CD4-positive, alpha-beta memory T cell (primary cell): ENCODE measurements at regions not wholly inside any gene's neighbourhood (a gene's known extent, or its start where the extent isn't known, plus 50 kb on each side); places are given as distances from the start of the nearest gene placed in this dataset.

ENCODE experiments used
- CTCF ChIA-PET: fragments of 350-600 bp; sonication (Branson Sonifier 250); formaldehyde crosslinking; loops from one replicate; lab custom pipeline; 2021; ENCODE audit warnings: inconsistent platforms; ENCODE audit not compliant: partially characterized antibody; lab: Charles Lee
- POLR2A ChIA-PET: fragments of 350-600 bp; sonication (Branson Sonifier 250); formaldehyde crosslinking; loops from one replicate; lab custom pipeline; 2021; ENCODE audit not compliant: partially characterized antibody; lab: Charles Lee
- DNase-seq, 5 donors: peaks; one replicate each; pipeline versions ENCODE4 v3.0.0 to v3.0.0-alpha.2; 2020 to 2022; ENCODE audit warnings: mixed read lengths in 1 of 5
- H3K27ac ChIP-seq: one replicate; pipeline ENCODE4 v1.7.0; 2013; ENCODE audit warnings: low read depth, low read length
- H3K27me3 ChIP-seq: 2 replicates; pipeline ENCODE4 v1.7.0; 2013; ENCODE audit warnings: mild to moderate bottlenecking, low read length, moderate library complexity; ENCODE audit not compliant: insufficient read depth
- H3K36me3 ChIP-seq: 2 replicates; pipeline ENCODE4 v1.7.0; 2013; ENCODE audit warnings: mild to moderate bottlenecking, low read length, moderate library complexity; ENCODE audit not compliant: insufficient read depth
- H3K4me1 ChIP-seq: 2 replicates; pipeline ENCODE4 v1.7.0; 2013; ENCODE audit warnings: mild to moderate bottlenecking, low read length, moderate library complexity; ENCODE audit not compliant: insufficient read depth
- H3K4me3 ChIP-seq, 2 donors: one replicate each; pipeline ENCODE4 v1.7.0; 2013; ENCODE audit warnings: low read length in 2 of 2, mild to moderate bottlenecking in 1 of 2
- H3K9me3 ChIP-seq, 2 donors: one replicate each; pipeline ENCODE4 v1.7.0; 2013; ENCODE audit warnings: low read length in 2 of 2, control low read depth in 1 of 2; ENCODE audit not compliant: control insufficient read depth in 1 of 2
- H3K27ac Mint-ChIP-seq, 7 donors: one replicate each; pipeline ENCODE4 v1.8.0; 2020 to 2021; ENCODE audit warnings: mixed read lengths in 7 of 7, mild to moderate bottlenecking in 6 of 7, inconsistent platforms in 3 of 7, moderate library complexity in 3 of 7
- H3K27me3 Mint-ChIP-seq, 2 donors: one replicate each; pipeline ENCODE4 v1.8.0; 2020 to 2021; ENCODE audit warnings: mixed read lengths in 2 of 2
- H3K36me3 Mint-ChIP-seq, 2 donors: one replicate each; pipeline ENCODE4 v1.8.0; 2020 to 2021; ENCODE audit warnings: mixed read lengths in 2 of 2, inconsistent platforms in 1 of 2, mild to moderate bottlenecking in 1 of 2
- H3K4me1 Mint-ChIP-seq, 4 donors: one replicate each; pipeline ENCODE4 v1.8.0; 2020 to 2021; ENCODE audit warnings: mixed read lengths in 4 of 4, mild to moderate bottlenecking in 1 of 4
- H3K4me3 Mint-ChIP-seq, 8 donors: one replicate each; pipeline ENCODE4 v1.8.0; 2020 to 2021; ENCODE audit warnings: mixed read lengths in 8 of 8, mild to moderate bottlenecking in 7 of 8, moderate library complexity in 6 of 8, inconsistent platforms in 3 of 8
- H3K9me3 Mint-ChIP-seq, 8 donors: one replicate each; pipeline ENCODE4 v1.8.0; 2020 to 2021; ENCODE audit warnings: mixed read lengths in 8 of 8, mild to moderate bottlenecking in 5 of 8, inconsistent platforms in 3 of 8, moderate library complexity in 1 of 8
- intact Hi-C: fragments of 100-400 bp; cut with micrococcal nuclease; formaldehyde crosslinking; loops from one replicate; pipeline ENCODE4 v1.15.1; 2023

DNA sequence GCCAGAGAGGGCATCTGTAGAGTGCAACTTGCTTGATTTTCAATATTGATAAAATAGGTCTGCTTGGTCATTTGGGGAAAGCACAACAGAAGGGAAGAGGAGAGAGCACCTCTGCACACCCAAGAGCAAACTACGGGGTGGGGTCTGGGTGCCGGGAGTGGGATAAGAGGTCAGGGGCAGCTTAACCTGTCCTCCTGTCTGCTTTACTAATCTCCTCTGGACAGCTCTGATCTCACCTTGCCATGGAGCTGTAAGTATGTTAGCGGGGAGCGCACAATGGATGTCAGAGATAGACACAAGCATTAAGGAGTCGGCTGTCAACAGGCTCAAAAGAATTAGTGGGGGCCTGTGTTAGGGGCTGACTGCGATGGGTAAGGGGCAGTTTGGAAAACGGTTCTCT is 328.7 kb downstream of the CYRIA start:
- Histone ChIP-seq H3K36me3 (no peaks in the 10 kb centered on the region), H3K4me3 (no peak overlapping the region), H3K27ac (no peak overlapping the region), H3K27me3 (no peaks in the 10 kb centered on the region), H3K9me3 (no peaks in the 10 kb centered on the region), H3K4me1 (no peaks in the 10 kb centered on the region)
- no peak for DNase-seq
- ChIA-PET POLR2A (no interaction called here), CTCF (no interaction called here)
- Mint-ChIP-seq H3K27me3 (peaks cover 0 to 1% of the 10 kb centered on the region in 2 donors), H3K4me1 (no peaks in the 10 kb centered on the region), H3K36me3 (no peaks in the 10 kb centered on the region), H3K9me3 (peaks cover 0 to 23% (median 16%) of the 10 kb centered on the region in 8 donors), H3K27ac (no peak overlapping the region), H3K4me3 (no peak overlapping the region)
- intact Hi-C loops = no loop called here

DNA sequence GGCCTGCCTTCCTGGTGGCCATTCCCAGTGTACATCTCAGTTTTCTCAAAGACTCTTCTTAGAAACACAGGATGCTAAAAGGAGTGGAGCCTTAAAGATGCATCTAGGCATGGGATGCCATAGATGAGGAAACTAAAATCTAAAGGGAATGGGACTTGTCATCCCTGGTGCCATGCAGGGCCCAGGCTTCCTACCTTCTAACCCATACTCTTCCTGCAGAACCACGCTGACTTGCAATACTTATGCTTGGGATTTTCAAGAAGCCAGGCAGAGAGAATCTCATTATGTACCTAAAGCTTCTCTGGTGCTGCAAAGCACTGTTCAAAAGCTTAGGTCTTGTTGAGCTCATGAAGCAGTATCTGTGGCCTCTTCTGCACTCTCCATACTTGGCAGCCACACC is 329.1 kb downstream of the CYRIA start:
- intact Hi-C loops = no loop called here
- Mint-ChIP-seq H3K4me1 (no peaks in the 10 kb centered on the region), H3K27me3 (peaks cover 0 to 1% of the 10 kb centered on the region in 2 donors), H3K9me3 (peaks cover 0 to 23% (median 15%) of the 10 kb centered on the region in 8 donors), H3K27ac (no peak overlapping the region), H3K36me3 (no peaks in the 10 kb centered on the region), H3K4me3 (no peak overlapping the region)
- DNase-seq = no peak
- H3K27ac ChIP-seq = no peak overlapping the region
- no peaks in the 10 kb centered on the region for H3K4me1 ChIP-seq
- H3K4me3 ChIP-seq = no peak overlapping the region
- no peaks in the 10 kb centered on the region for H3K9me3 ChIP-seq
- POLR2A ChIA-PET = no interaction called here
- H3K27me3 ChIP-seq = no peaks in the 10 kb centered on the region
- CTCF ChIA-PET = no interaction called here
- no peaks in the 10 kb centered on the region for H3K36me3 ChIP-seq

DNA sequence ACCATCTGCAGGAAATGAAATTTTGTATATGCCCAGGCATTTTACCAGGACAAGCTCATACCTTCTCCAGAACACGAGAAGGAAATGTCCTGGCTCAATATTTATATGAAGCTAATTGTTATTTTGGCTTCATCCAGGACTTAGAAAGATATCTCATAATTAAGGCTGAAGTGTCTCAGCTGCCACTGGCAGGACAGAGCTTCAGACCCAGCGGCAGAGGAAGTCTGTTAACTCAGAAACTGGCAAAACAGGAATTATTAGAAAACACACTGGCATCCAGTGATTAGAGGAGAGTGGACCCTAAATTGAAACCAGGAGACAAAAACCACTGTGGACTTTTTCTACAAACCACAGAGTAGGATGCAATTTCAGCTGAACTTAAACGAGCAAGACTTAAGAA is 329.7 kb downstream of the CYRIA start:
- Histone ChIP-seq H3K9me3 (no peaks in the 10 kb centered on the region), H3K27ac (no peak overlapping the region), H3K27me3 (no peaks in the 10 kb centered on the region), H3K36me3 (no peaks in the 10 kb centered on the region), H3K4me3 (no peak overlapping the region), H3K4me1 (no peaks in the 10 kb centered on the region)
- no peak for DNase-seq
- Mint-ChIP-seq H3K4me3 (no peak overlapping the region), H3K36me3 (no peaks in the 10 kb centered on the region), H3K27ac (no peak overlapping the region), H3K27me3 (peaks cover 0 to 1% of the 10 kb centered on the region in 2 donors), H3K4me1 (no peaks in the 10 kb centered on the region), H3K9me3 (peaks cover 0 to 23% (median 15%) of the 10 kb centered on the region in 8 donors)
- intact Hi-C loops = no loop called here
- ChIA-PET CTCF (no interaction called here), POLR2A (no interaction called here)

DNA sequence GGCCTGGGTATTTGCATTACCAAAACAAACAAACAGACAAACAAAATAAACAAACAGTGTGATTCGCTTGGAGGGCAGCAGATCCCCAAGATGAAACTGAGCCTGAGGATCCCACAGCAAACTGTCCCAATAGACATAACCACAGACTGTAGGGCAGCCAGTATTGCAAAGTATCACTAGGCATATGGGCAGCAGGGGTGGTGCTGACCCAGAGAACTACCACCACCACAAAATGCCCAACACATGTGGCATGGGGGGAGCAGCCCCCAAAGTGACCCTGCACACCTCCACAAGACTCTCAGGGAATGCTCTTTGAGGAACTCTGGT is 330.1 kb downstream of the CYRIA start:
- Histone ChIP-seq H3K27ac (no peak overlapping the region), H3K9me3 (no peaks in the 10 kb centered on the region), H3K27me3 (no peaks in the 10 kb centered on the region), H3K4me3 (no peak overlapping the region), H3K4me1 (no peaks in the 10 kb centered on the region), H3K36me3 (no peaks in the 10 kb centered on the region)
- Mint-ChIP-seq H3K36me3 (no peaks in the 10 kb centered on the region), H3K4me1 (no peaks in the 10 kb centered on the region), H3K27ac (no peak overlapping the region), H3K27me3 (peaks cover 0 to 1% of the 10 kb centered on the region in 2 donors), H3K4me3 (no peak overlapping the region), H3K9me3 (peaks cover 0 to 23% (median 15%) of the 10 kb centered on the region in 8 donors)
- CTCF ChIA-PET = no interaction called here
- intact Hi-C loops = no loop called here
- POLR2A ChIA-PET = no interaction called here
- DNase-seq = no peak

DNA sequence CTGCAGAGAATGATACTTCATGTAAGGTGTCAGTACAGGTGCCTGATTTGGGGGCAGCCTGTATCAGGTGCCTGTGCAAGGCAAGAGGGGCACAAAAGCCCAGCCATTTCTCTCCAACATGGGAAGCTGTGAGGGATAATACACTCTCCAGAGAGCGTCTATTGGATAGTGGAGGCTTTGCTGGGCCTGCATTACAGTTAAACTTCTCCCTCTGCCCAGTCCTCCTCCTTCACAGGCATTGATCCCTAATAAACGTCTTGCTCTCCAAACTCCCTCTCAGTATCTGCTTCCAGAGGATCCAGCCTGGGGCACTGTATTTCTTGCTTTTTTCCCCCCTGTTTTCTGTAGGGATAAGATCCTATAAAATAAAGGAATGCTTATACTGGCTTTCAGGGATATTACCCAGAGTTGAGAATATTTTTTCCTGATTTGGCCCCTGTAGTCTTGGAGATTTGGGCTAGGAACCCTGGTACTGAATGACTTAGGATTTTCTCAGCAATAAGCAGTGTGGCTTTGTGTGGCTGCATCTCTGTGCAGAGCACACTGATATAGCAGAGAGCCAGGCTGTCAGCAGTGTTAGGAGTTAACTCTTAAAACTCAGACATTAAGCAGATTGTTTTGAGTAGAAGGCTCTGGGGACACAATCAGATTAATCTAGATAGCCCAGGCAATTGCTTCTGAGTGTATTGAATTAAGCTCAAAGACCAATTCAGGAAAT is 330.6 kb downstream of the CYRIA start:
- H3K27me3 Mint-ChIP-seq = peaks cover 0 to 1% of the 10 kb centered on the region in 2 donors
- Histone ChIP-seq H3K4me3 (no peak overlapping the region), H3K4me1 (no peaks in the 10 kb centered on the region), H3K27ac (no peak overlapping the region), H3K9me3 (no peaks in the 10 kb centered on the region), H3K27me3 (no peaks in the 10 kb centered on the region), H3K36me3 (no peaks in the 10 kb centered on the region)
- H3K36me3 Mint-ChIP-seq = no peaks in the 10 kb centered on the region
- ChIA-PET POLR2A (no interaction called here), CTCF (no interaction called here)
- peaks cover 0 to 21% (median 14%) of the 10 kb centered on the region in 8 donors for H3K9me3 Mint-ChIP-seq
- no peak overlapping the region for H3K4me3 Mint-ChIP-seq
- H3K27ac Mint-ChIP-seq = no peak overlapping the region
- DNase-seq = no peak
- no peaks in the 10 kb centered on the region for H3K4me1 Mint-ChIP-seq
- intact Hi-C loops = no loop called here

DNA sequence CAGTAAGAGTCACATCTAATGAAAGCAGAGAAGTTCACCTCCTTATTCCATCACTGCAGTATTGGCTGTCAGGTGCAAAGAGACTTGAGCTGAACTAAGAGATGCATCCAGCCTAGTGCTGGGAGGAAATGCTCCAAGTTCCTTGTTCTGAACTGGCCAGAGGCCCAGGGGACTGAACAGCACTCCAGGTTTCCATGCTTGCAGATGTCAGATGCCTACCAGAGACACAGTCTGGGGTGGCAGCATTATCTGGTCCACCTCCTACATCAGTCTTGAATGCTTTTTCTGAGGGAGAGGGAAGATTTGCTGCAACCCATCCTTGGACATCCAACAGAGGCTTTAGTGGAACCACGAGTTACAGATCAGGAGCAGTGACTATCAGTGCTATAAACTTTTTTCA is 331.3 kb downstream of the CYRIA start:
- Mint-ChIP-seq H3K36me3 (no peaks in the 10 kb centered on the region), H3K27ac (no peak overlapping the region), H3K27me3 (peaks cover 0 to 1% of the 10 kb centered on the region in 2 donors), H3K9me3 (peaks cover 0 to 15% (median 7%) of the 10 kb centered on the region in 8 donors), H3K4me3 (no peak overlapping the region), H3K4me1 (no peaks in the 10 kb centered on the region)
- no peaks in the 10 kb centered on the region for H3K4me1 ChIP-seq
- H3K9me3 ChIP-seq = no peaks in the 10 kb centered on the region
- H3K27me3 ChIP-seq = no peaks in the 10 kb centered on the region
- no peak overlapping the region for H3K4me3 ChIP-seq
- intact Hi-C loops = no loop called here
- ChIA-PET CTCF (no interaction called here), POLR2A (no interaction called here)
- DNase-seq = no peak
- H3K27ac ChIP-seq = no peak overlapping the region
- H3K36me3 ChIP-seq = no peaks in the 10 kb centered on the region

DNA sequence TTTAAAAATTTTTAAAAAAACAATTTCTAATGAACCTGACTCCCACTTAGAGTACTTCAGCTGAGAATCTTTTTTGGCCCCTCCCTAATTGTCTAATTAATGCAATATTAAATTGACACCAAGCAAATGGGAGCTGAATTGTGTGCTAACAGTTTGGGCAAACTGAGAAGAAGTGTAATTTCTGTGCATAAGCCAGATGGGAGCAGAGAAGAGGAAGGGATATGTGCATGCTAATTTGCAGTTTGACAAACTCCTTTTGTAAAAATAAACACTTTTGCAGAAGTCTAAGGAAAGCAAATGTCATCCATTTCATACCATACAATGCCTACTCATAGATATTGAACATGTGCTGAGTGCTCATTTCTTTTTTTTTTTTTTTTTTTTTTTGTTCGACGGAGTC is 332.0 kb downstream of the CYRIA start:
- intact Hi-C loops = no loop called here
- CTCF ChIA-PET = no interaction called here
- no peaks in the 10 kb centered on the region for H3K36me3 Mint-ChIP-seq

More for the DNA sequence above, 332.0 kb downstream of the CYRIA start:
- POLR2A ChIA-PET = no interaction called here
- Mint-ChIP-seq H3K4me3 (no peak overlapping the region), H3K9me3 (peaks cover 0 to 9% (median 4%) of the 10 kb centered on the region in 8 donors), H3K27ac (no peak overlapping the region), H3K4me1 (no peaks in the 10 kb centered on the region), H3K27me3 (peaks cover 0 to 1% of the 10 kb centered on the region in 2 donors)
- H3K27ac ChIP-seq = no peak overlapping the region
- H3K4me3 ChIP-seq = no peak overlapping the region
- no peaks in the 10 kb centered on the region for H3K27me3 ChIP-seq
- no peaks in the 10 kb centered on the region for H3K4me1 ChIP-seq
- H3K9me3 ChIP-seq = no peaks in the 10 kb centered on the region
- DNase-seq = no peak
- H3K36me3 ChIP-seq = no peaks in the 10 kb centered on the region
